ENCODE measurements at regions not wholly inside any gene's neighbourhood (a gene's known extent, or its start where the extent isn't known, plus 50 kb on each side); places are given as distances from the start of the nearest gene placed in this dataset.

DNA sequence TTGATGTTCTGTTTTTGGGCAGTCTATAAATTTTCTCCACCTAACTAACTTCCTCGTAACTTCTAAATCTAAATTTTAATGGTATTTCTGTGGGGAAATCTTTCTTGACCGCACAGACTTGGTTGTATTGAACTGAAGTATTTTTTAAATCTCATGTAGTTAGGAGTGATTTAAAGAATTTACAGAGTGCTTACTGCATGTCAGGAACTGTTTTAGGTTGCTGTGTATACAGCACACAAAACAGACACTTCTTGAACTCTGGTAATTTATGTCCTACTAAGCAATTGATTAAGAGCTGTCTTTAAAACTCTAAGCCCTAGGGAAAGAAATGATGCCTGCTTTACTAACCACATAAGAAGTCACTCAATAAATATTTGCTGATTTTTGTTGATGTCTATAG lies 1350.2 kb downstream of the ZPLD1 start:
- ATAC-seq (no peak), DNase-seq (no peak)
- intact Hi-C loops (cut with micrococcal nuclease): no loop called here

GRCh38 chr3:103785537-103785936 lies 1350.7 kb downstream of the ZPLD1 start:
- ATAC-seq (no peak), DNase-seq (no peak)
- intact Hi-C loops (cut with micrococcal nuclease): no loop called here

GRCh38 chr3:103786296-103786695 lies 1351.5 kb downstream of the ZPLD1 start:
- intact Hi-C loops (cut with micrococcal nuclease): no loop called here
- ATAC-seq: peak; percentile 88
- no peak for DNase-seq

GRCh38 chr3:103787164-103787871 lies 1352.5 kb downstream of the ZPLD1 start:
- peak; percentile 49 for ATAC-seq
- intact Hi-C loops (cut with micrococcal nuclease): no loop called here

GRCh38 chr3:103787879-103788278 lies 1353.1 kb downstream of the ZPLD1 start:
- no peak for DNase-seq
- intact Hi-C loops (cut with micrococcal nuclease): no loop called here
- ATAC-seq: no peak

More at GRCh38 chr3:103787164-103787871, 1352.5 kb downstream of the ZPLD1 start:
- DNase-seq: no peak

DNA sequence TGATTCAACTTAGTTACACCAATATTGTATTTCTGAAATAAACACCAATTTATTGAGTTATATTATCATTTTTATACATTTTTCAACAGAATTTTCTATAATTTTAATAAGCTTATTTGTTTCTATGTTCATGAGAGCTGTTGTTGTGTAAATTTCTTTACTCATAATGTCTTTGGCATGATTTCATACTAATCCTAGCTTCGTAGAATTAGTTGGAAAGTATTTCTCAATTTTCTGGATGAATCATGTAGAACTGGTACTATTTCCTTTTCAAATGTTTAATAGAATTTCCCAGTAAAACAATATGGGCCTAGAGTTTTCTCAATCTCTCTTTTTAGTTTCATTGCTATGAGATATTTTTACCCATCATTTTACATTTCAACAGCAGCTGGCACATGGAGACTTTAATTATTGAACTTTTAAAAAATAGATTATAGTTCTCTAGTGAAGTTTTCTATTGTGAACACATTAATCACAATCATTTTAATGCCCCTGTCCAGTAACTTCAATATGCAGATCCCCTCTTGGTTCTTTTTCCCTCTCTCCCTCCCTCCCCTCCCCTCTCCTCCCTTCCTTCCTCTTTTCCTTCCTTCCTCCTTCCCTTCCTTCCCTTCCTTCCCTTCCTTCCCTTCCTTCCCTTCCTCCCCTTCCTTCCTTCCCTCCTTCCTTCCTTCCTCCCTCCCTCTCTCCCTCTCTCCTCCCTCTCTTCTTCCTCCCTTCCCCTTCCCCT lies 1357.1 kb downstream of the ZPLD1 start:
- no peak for DNase-seq
- intact Hi-C loops (cut with micrococcal nuclease): no loop called here
- ATAC-seq: no peak

DNA sequence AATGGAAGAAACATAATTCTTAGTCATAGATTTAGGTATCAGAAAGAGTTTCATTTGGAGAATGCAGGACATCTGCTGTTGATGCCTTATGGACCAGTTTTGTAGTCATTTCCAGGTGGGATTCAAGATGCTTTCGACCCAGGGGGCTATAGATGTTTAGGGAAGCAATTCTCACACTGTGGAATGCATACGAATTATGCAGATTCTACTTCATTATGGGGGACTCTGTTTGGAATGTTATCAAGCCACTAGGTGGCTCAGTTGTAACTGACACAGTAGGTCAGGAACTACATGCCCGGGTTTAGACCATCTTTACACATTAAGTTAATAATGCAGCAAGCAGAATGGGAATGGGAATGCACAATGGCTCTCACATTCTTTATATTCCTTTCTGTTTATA lies 1359.8 kb downstream of the ZPLD1 start:
- no peak for DNase-seq
- intact Hi-C loops (cut with micrococcal nuclease): no loop called here
- no peak for ATAC-seq

DNA sequence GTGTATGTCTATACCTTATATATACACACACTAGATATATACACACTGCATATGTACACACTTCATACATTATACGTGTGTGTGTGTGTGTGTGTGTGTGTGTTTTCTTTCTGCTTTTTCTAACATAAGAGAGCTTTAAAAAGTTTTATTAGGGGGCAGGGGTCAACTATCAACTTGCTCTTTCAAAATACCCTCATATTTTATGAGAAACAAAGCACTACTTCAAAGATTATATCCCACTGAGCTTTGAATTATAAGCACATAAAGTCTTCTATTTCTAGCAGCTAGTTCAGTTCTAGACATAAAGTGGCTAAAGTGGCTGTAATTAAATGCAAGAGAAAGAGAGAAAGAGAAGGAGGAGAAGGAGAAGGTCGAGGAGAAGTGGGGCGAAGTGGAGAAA lies 1361.3 kb downstream of the ZPLD1 start:
- DNase-seq: no peak
- no peak for ATAC-seq
- intact Hi-C loops (cut with micrococcal nuclease): no loop called here

- DNase-seq (no peak), ATAC-seq (no peak)
- intact Hi-C loops (cut with micrococcal nuclease): no loop called here
Observed at GRCh38 chr3:103803787-103804186, 1369.0 kb downstream of the ZPLD1 start.

DNA sequence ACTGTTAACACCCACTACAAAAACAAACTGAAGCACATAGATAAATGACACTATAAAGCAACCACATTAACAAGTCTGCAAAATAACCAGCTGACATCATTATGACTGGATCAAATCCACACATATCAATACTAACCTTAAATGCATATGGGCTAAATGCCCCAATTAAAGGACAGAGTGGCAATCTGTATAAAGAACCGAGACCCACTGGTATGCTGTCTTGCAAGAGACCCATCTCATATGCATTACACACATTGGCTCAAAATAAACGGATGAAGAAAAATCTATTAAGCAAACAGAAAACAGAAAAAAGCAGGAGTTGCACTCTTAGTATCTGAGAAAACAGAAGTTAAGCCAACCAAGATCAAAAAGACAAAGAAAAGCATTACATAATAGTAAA lies 1375.4 kb downstream of the ZPLD1 start:
- DNase-seq (no peak), ATAC-seq (no peak)
- intact Hi-C loops (cut with micrococcal nuclease): no loop called here

DNA sequence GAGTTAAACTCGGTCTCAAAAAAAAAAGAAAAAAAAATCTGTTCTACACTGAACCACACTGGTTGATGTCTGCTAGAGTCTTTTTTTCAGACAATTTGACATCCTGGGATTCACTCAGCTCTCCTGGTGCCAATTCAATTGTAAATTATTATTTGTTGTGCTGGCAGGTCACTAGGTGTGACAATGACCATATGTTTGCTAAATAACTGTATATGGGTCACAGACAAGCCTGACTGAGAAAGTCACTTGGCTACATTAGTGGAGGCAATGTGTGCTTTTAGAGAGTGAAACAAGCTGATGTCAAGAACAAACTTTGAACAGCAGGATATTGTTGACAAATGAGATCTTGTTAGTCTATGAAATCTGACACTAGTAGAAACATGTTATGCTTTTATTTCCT lies 1379.1 kb downstream of the ZPLD1 start:
- intact Hi-C loops (cut with micrococcal nuclease): no loop called here
- no peak for DNase-seq
- ATAC-seq: no peak

- intact Hi-C loops (cut with micrococcal nuclease): no loop called here
- ATAC-seq (no peak), DNase-seq (no peak)
Observed at GRCh38 chr3:103818398-103818797, 1383.6 kb downstream of the ZPLD1 start.

DNA sequence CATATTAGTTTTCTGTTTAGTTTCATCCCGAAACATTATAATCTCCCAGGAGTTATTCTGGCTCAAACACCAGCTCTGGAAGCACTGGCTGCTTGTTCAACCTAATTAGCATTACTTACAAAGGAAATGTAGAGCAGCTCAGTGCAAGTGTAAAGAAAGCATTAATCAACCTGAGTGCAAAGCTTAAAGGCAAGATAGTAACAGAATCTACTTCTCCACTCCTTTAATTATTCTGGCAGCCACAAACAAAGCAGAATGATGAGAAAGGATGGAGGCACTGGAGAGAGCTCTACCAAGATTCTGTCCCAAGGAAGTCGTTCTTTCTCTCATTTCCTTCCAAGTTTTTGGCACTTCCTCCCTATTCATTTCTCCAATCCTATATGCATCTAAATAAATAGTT lies 1384.0 kb downstream of the ZPLD1 start:
- ATAC-seq (no peak), DNase-seq (no peak)
- intact Hi-C loops (cut with micrococcal nuclease): no loop called here

- DNase-seq: no peak
- no peak for ATAC-seq
- intact Hi-C loops (cut with micrococcal nuclease): no loop called here
Observed at GRCh38 chr3:103825586-103825985, 1390.8 kb downstream of the ZPLD1 start.

DNA sequence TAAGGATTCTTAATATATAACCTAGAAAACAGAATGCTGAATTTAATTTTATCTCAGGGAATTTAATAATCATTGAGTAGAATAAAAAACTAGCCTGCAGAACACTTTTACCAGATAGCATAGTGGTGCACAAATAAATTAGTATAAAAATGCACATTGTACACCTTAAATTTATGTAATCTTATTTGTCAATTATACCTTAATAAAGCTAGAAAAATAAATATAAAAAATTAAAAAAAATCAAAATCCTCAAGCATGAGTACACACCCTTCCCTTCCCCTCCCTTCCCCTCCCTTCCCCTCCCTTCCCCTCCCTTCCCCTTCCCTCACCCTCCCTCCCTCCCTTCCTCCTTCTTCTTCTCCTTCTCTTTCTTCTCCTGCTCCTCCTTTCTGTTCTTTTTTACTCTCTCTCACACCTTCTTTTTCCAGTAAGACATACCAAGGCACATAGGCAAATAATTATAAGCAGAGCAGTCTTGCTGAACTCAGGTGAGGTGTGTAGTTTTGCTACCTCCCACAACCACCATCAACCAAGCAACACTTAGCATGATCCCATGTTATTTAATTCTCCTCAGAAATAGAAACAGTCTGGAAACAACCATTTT lies 1395.0 kb downstream of the ZPLD1 start:
- ATAC-seq (no peak), DNase-seq (no peak)
- intact Hi-C loops (cut with micrococcal nuclease): no loop called here

- ATAC-seq (no peak), DNase-seq (no peak)
- intact Hi-C loops (cut with micrococcal nuclease): no loop called here
Observed at GRCh38 chr3:103847081-103848062, 1412.6 kb downstream of the ZPLD1 start.

GRCh38 chr3:103851793-103852192 lies 1417.0 kb downstream of the ZPLD1 start:
- ATAC-seq (no peak), DNase-seq (no peak)
- intact Hi-C loops (cut with micrococcal nuclease): no loop called here

- DNase-seq: no peak
- intact Hi-C loops (cut with micrococcal nuclease): no loop called here
- no peak for ATAC-seq
Observed at GRCh38 chr3:103862415-103862814, 1427.6 kb downstream of the ZPLD1 start.

DNA sequence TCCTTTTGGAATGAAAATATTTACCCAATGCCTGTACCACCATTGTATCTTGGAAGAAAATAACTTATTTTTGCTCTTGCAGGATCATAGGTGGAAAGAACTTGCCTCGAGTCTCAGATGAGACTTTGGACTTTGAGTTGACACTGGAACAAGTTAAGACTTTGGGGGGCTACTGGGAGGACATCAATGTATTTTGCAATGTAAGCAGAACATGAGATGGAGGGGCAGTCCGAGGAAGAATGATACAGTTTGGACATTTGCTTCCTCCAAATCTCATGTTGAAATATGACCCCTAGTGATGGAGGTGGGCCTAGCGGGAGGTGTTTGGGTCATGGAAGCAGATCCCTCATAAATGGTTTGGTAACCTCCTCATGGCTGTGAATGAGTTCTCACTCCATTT lies 1428.6 kb downstream of the ZPLD1 start:
- DNase-seq (no peak), ATAC-seq (no peak)
- intact Hi-C loops (cut with micrococcal nuclease): no loop called here

GRCh38 chr3:103866113-103866512 lies 1431.3 kb downstream of the ZPLD1 start:
- DNase-seq (no peak), ATAC-seq (no peak)
- intact Hi-C loops (cut with micrococcal nuclease): no loop called here

Data from left ventricle myocardium superior (tissue), 1 donor.